GM12864 (cell line): ENCODE measurements at regions not wholly inside any gene's neighbourhood (a gene's known extent, or its start where the extent isn't known, plus 50 kb on each side); places are given as distances from the start of the nearest gene placed in this dataset.

ENCODE experiments used
- DNase-seq: peaks from one replicate; pipeline ENCODE4 v3.0.0-alpha.2; 2011; ENCODE audit warnings: low read depth
- H3K4me3 ChIP-seq: 2 replicates; pipeline ENCODE4 v1.5.1; 2011; ENCODE audit warnings: mild to moderate bottlenecking, low read depth, low read length, control low read depth
- TF ChIP-seq, protein P1 (sequence below): IDR thresholded peaks from 2 replicates; pipeline ENCODE4 v1.5.1; 2011; ENCODE audit warnings: low read depth, mild to moderate bottlenecking, moderate library complexity, low read length, control low read depth, inconsistent platforms; ENCODE audit errors: missing control alignments

DNA sequence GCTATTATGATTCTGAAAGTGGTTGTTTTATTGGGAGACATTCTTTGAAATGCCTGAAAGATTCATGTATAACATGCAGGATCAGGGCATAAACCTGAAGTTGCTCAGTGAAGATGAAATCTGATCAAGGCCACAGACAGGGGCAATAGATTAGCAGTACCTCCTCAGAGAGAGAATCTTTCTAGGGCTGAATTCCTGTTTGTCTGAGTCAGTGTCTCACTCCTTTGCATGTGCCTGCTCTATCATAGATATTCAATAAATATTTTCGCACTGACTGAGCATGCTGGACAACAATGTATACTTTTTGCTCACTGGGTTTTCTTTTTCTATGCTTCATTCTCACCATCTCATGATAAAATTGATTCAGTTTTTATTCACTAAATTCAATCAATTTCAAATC, 49.8 kb upstream of the PFN2 start:
- H3K4me3 ChIP-seq: no peak overlapping the region
- TF ChIP-seq, protein P1, sequence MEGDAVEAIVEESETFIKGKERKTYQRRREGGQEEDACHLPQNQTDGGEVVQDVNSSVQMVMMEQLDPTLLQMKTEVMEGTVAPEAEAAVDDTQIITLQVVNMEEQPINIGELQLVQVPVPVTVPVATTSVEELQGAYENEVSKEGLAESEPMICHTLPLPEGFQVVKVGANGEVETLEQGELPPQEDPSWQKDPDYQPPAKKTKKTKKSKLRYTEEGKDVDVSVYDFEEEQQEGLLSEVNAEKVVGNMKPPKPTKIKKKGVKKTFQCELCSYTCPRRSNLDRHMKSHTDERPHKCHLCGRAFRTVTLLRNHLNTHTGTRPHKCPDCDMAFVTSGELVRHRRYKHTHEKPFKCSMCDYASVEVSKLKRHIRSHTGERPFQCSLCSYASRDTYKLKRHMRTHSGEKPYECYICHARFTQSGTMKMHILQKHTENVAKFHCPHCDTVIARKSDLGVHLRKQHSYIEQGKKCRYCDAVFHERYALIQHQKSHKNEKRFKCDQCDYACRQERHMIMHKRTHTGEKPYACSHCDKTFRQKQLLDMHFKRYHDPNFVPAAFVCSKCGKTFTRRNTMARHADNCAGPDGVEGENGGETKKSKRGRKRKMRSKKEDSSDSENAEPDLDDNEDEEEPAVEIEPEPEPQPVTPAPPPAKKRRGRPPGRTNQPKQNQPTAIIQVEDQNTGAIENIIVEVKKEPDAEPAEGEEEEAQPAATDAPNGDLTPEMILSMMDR: no peak
- DNase-seq: no peak
